BLaER1 treated with 17β-estradiol and CSF1 and Interleukin-3, amounts not matched to agents 10 nM and 100 nM (cell line): ENCODE measurements at regions not wholly inside any gene's neighbourhood (a gene's known extent, or its start where the extent isn't known, plus 50 kb on each side); places are given as distances from the start of the nearest gene placed in this dataset.

Experiments
- H3K27ac ChIP-seq, 11 experiments: shearing (Covaris generic); formaldehyde crosslinking; 2 replicates each; pipeline ENCODE4 v1.8.1; 2022
- H3K27me3 ChIP-seq, 11 experiments: shearing (Covaris generic); formaldehyde crosslinking; 2 replicates each; pipeline ENCODE4 v1.8.1; 2022
- H3K36me3 ChIP-seq, 11 experiments: shearing (Covaris generic); formaldehyde crosslinking; 2 replicates each; pipeline ENCODE4 v1.8.1; 2022
- H3K4me1 ChIP-seq, 10 experiments: shearing (Covaris generic); formaldehyde crosslinking; 2 replicates each; pipeline ENCODE4 v1.8.1; 2022
- H3K4me2 ChIP-seq, 11 experiments: shearing (Covaris generic); formaldehyde crosslinking; 2 replicates each; pipeline ENCODE4 v1.8.1; 2022
- H3K4me3 ChIP-seq, 10 experiments: shearing (Covaris generic); formaldehyde crosslinking; 2 replicates each; pipeline ENCODE4 v1.8.1; 2022
- H3K9ac ChIP-seq, 11 experiments: shearing (Covaris generic); formaldehyde crosslinking; 2 replicates each; pipeline ENCODE4 v1.8.1; 2022
- H3K9me3 ChIP-seq, 11 experiments: shearing (Covaris generic); formaldehyde crosslinking; replicated peaks in 1 of 11; 2 replicates each; pipeline ENCODE4 v1.8.1; 2022
- H4K20me1 ChIP-seq, 11 experiments: shearing (Covaris generic); formaldehyde crosslinking; 2 replicates each; pipeline ENCODE4 v1.8.1; 2022
- Cebpa-rat ChIP-seq, 11 experiments: shearing (Covaris generic); IDR thresholded peaks; 2 replicates each; pipeline ENCODE4 v1.8.1; 2022

- Histone ChIP-seq H3K4me3 (no peak overlapping the region), H3K9ac (no peak overlapping the region), H3K4me2 (no peak overlapping the region), H3K9me3 (no peaks in the 10 kb centered on the region), H4K20me1 (no peaks in the 10 kb centered on the region), H3K27me3 (no peaks in the 10 kb centered on the region), H3K27ac (no peak overlapping the region), H3K36me3 (peaks cover 38 to 78% (median 55%) of the 10 kb centered on the region in 11 experiments), H3K4me1 (no peaks in the 10 kb centered on the region; a peak in 1 of 20 replicates)
- no peak for TF ChIP-seq Cebpa-rat (IDR thresholded peaks at IDR 0.05)
Measured at GRCh38 chr2:201018636-201019035, 52.8 kb downstream of the HYCC2 start.

- Histone ChIP-seq H3K36me3 (peaks cover 31 to 82% (median 40%) of the 10 kb centered on the region in 11 experiments), H4K20me1 (no peaks in the 10 kb centered on the region), H3K4me1 (no peaks in the 10 kb centered on the region), H3K4me3 (no peak overlapping the region), H3K27ac (no peak overlapping the region), H3K27me3 (no peaks in the 10 kb centered on the region), H3K9me3 (no peaks in the 10 kb centered on the region), H3K9ac (no peak overlapping the region), H3K4me2 (no peak overlapping the region)
- no peak for TF ChIP-seq Cebpa-rat (IDR thresholded peaks at IDR 0.05)
Measured at GRCh38 chr2:201016859-201017258, 53.4 kb upstream of the ORC2 start.
